AG20443 (cell line): ENCODE measurements at regions not wholly inside any gene's neighbourhood (a gene's known extent, or its start where the extent isn't known, plus 50 kb on each side); places are given as distances from the start of the nearest gene placed in this dataset.
"Not testable (repeated sequence)": the region's sequence is repeated elsewhere in the genome, so short reads cannot be mapped to it uniquely, and the experiment has no call there.

Experiments used
- DNase-seq: peaks from one replicate; pipeline ENCODE4 v3.0.0; 2012; ENCODE audit warnings: low spot score, mixed read lengths

DNA sequence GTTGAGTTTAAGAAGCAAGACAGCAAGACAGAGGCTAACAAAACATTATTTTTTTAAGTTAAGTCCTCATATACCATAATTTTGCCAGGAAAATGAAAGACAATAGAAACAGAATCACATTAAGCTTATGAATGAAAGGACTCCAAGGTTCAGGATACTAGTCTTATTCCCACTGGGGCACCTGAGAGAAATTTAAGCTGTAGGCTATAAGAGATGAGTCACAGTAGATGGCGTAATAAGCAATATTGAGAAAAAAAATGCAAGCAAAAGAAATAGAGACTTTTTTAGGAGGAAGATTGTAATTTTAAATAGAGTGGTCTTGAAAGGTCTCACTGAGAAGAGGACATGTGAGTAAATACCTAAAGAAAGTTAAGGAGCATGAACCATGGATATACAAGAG, 57.1 kb upstream of the KIF2B start:
- no peak for DNase-seq

DNA sequence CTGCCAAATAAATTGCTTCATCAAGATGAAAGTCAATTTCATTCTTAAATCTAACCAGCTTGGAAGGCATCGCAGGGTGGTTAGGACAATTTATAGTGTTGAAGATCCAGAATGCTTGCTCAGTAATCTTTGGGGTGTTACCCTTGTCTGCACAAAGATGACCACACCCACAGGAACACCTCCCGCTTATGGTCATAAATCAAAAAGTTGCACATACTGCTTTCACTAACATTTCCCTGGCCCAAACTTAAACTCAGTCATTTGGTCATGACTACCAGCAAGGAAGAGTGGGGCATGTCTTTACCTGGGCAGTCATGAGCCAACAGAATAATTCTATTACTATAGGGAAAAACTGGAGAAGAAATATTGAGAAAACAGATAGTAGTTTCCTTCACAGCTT, 57.6 kb upstream of the KIF2B start:
- no peak for DNase-seq

DNA sequence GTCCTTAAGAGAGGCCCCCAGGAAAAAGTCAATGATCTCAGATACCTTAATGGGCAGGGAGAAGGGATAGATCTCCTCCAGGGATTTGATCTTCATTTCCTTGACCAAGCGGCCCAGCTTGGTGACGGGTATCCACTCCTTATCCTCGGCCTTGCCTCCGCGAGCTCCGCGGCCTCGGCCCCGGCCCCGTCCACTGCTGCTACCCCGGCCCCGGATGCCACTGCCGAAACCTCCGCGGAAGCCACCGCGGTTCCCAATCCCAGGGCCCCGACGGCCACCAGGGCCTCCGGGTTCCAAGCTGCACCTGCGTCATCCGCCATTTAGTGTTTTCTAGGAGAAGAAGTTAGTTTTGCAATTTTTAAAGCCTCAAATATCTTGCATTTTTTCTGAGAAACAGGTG, 65.2 kb upstream of the KIF2B start:
- no peak for DNase-seq

DNA sequence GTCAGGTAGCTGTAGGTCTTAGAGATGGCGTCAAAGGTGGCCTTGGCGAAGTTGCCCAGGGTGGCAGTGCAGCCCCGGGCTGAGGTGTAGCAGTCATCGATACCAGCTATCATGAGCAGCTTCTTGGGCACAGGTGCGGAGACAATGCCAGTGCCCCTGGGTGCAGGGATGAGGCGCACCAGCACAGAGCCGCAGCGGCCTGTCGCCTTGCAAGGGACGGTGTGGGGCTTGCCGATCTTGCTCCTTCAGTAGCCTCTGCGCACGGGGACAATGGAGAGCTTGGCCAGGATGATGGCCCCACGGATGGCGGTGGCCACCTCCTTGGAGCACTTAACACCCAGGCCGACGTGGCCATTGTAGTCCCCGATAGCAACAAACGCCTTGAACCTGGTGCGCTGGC, 65.6 kb upstream of the KIF2B start:
- not testable (repeated sequence) for DNase-seq

DNA sequence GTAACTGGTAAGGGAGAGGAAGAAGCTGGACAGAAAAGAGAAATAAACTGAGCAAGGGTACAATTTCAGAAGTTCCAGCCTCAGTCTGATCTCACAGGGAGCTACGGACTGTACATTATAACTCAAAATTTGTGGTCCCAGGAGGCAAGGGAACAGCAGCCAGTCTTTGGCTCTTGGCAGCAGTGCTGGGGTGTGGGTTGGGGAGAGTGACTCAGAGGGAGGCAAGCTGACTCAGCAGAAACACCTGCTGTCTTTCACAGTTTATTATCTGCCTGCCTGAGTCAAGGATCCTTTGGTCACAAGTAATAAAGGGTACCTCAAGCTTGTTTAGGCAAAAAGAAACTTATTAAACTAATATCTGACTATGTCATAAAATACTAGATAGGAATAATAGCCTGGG, 73.5 kb upstream of the KIF2B start:
- no peak for DNase-seq

DNA sequence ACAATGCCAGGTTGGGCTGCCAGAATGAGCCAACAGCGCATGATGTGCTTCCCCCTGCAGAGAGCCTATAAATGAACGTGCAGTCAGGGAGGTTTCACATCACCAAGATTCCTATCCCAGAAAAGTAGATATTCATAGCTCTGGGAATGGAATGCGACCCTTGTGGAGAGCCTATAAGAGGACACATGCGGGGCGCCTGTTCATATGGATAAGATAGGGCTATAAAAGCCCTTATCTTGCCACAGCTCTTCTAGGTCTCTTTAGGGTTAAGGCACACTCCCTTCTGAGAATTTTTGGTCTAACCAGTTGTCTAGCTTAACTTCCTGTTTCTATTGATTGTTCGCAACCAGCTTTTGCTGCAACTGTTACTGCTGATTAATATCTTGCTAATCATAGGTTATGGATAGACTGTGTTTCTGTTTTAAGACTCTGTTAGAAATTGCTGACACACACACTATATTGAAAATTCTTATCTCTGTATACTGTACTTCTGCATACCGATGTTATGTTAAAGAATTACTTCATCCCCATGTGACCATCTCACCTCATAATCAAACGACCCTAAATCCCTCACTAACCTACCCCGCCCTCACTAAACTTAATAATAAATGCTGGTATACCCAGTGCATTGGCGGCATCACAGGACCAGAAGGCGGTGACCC, 74.4 kb upstream of the KIF2B start:
- DNase-seq, result not testable (repeated sequence)

DNA sequence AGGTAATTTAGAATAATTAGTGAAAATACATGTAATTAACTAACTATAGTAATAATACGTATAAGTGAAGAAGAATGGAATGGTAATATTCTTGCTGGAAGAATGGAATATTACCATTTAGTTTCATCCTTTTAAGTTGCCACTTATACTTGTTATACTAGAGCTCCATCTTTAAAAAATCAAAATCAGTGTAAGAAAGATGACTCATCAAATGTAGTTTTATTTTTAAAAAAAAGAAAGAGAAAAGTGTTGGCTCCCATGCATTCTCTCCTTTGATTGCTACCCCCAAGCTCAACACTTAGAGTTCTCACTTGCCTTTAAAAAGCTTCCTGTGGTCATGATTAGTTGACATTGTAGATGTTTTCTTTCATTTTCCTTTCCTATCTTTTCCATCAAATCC, 82.4 kb upstream of the KIF2B start:
- DNase-seq, result no peak

DNA sequence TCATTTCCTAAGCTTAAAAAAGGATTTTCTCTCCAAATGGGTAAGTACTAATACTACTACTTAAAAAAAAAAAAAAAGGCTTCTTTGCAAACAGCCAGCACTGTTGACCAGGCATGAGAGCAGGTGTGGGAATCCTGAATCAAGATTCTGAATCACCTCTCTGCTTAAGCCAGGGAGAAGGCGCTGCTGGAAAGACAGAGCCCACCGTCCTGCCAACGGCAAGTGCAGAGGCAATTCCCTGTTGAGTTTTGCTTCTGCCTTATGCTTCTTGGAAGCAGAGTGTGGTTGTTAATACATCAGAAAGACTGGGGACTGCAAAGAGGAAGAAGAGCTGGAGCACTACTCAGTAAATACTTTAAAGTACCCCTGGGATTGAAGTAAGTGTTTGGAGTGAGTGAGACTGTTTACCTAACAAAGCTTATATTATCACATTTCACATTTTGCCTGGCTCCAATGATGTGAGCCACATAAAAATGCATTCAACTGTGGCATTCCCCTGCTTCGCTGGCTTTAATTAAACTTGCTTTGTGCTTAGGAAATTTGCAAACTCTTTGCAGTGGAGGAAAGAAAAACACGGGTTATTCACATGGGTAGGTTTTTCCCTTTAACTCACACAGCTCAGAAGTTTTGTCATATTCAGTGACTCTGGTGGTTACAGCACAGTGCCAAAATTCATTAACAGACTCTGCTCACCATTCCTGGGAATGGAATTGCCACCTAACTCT, 86.0 kb upstream of the KIF2B start:
- DNase-seq, result no peak

DNA sequence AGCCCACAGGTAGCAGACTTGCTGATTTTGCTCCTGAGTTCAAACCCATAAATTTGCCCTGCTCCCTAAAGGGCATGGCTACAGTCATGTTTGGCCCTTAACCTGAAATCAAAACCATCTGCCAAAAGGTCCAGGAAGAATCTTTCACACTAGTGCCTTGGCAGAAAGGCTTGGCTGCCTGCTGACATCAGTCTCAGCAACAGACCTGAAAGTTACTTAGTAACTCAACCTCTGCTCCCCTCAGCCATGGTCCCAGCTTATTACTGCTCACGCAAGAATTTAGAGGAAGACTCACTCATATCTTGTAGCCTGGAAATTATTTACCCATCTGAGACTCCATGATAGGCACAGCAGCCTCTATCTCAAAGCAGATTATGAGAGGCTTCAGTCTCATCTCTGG, 98.0 kb upstream of the KIF2B start:
- no peak for DNase-seq

DNA sequence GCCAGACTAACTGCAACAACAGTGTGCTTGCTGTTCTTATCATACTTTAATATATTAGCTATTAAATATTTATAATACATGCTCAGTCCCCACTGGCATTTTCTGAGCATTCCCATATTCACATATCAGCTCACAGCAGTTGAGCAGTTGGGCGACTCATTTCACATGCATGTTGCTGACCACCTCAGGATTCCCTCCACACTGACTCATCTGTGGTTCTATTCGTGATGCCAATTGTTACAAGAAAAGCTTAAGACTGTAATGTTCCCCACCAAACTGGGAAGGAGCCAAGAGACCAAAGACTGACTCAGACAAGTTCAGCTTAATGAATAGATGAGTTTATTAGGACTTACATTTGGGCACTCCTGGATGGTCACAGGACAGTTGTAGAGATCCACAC, 100.3 kb upstream of the KIF2B start:
- peak; percentile 81 for DNase-seq

DNA sequence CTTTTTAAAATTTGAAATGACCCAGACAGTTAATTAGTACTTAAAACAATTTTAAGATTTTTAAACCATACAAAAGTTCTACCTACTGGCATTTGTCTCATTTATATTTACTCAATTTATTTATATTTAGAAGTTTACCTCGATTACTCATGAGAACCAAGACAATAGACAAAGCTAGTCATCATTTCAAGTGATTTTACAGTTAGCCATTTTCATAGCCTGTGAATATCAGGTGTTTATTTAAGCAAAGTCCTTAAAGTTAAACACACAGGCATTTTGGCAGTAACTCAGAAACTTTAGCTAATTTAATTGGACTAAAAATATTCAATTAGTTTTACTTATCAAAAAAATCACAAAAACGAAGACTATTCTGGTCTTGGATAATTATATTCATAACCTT, 101.6 kb upstream of the KIF2B start:
- no peak for DNase-seq

DNA sequence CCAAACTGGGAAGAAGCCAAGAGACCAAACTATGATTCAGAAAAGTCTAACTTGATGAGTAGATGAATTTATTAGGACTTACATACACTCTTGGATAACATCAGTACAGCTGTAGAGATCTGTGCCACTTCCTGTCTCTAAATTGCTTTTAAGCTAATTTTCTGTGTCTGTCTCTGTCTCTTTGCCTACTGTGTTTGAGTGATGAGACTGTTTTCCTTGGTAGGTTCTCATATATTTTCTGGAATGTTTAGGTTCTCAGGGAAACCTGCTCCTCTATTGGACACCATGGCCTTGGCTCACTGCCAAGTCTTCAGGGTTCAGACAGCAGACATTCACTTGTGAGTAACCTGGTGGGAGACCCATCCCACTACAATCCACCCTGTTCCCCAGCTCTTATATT, 103.5 kb upstream of the KIF2B start:
- no peak for DNase-seq

DNA sequence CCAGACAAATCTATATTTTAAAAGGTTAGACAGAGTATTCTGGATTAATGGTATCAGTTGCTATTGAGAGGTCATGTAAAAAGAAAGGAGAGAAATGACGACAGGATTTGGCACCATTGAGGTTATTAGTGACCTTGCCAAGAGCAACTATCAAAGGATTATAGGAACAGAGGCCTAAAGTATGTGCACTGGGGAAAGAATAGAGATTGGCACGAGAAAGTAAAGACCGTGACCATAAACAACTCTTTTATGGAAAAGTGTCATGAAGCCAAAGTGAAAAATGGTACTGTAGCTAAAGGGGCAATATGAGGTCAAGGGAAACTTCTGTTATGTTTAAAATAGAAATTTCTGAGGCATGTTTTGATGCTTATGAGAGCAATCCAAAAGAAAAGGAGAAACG, 115.2 kb upstream of the KIF2B start:
- no peak for DNase-seq

DNA sequence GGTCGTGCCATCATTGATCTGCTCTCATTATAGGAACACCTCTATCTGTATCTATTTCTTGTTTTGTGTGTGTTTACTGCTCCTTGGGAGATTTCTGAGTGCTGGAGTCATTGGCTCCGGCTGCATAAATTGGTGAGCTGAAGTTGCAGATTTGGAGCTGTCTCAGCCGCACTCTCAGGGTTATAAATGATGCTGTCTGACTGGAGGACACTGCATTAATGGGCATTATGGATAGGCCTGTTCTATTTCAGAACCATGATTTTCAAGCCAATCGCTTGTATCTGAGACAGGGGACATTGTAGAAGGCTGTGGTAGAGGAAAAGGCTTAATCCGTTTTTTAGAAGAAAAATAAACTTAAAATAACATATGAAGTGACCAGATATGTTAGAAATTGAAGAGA, 126.4 kb upstream of the KIF2B start:
- no peak for DNase-seq

DNA sequence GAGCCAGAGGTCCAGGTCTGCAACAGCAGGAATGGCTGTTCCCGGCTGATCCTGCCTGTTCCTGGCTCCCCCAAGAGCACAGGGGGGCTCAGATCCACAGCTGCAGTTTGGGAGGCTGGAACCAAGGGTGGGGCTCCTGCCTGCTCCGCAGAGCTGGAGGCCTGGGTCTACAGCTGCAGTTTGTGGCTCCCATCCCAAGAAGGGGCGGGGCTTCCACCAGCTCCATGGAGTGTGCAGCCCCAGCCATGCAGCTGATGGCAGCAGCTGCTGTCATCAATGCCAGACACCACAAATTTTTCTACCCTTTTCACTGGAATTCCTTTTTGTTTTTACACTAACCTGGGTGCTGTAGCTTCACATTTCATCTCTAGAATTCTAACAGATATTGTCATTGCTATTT, 135.4 kb upstream of the KIF2B start:
- no peak for DNase-seq

DNA sequence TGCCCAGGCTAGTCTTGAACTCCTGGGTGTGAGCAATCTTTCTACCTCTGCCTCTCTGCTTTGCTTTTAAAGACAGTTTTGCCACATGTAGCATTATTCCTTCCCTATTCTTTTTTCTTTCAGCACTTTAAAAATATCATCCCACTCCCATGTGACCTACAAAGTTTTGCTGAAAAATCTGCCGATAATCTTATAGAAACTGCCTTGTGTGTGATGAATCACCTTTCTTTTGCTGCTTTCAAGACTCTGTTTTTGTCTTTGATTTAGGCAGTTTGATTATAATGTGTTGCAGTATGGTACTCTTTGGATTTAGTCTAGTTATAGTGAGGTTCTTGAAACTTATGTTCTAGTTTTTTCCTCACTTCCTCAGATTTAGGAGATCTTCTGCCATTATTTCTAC, 142.0 kb upstream of the KIF2B start:
- DNase-seq, result no peak

DNA sequence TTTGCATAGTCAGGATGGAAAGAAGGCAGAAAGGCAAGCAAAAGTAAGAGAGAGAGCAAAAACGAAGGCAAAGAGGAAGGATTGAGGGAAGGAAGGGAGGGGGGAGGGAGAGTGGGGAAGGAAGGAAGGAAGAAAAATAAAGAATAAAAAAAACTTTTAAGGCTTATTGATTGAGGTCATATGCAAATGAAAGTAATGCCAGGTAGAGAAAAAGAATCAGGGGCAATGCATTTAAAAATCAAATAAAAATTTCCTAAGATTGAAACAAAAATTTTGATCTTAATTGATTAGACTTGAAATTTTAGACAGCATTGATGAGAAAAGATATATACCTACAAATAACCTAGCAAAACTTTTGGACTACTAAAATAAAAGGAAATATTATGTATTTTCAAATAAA, 153.9 kb upstream of the KIF2B start:
- no peak for DNase-seq

DNA sequence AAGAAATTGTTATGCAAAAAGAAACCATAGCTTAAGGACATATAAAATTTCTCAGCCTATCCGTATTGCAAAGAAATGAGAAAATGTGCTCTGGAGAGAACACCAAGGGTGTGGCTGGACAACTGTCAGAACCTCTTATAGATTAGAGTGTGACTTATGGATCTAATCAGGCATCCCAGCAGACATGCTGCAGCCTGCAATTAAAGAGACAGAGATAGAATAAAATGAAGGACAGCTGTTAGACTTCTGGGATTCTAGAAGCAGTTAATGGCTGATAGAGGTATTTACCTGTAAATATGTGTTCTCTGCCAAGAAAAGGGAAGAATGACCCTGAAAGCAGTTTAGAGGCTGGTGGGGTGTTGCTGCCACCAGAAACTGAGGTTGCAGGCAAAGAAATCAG, 160.1 kb upstream of the KIF2B start:
- no peak for DNase-seq

DNA sequence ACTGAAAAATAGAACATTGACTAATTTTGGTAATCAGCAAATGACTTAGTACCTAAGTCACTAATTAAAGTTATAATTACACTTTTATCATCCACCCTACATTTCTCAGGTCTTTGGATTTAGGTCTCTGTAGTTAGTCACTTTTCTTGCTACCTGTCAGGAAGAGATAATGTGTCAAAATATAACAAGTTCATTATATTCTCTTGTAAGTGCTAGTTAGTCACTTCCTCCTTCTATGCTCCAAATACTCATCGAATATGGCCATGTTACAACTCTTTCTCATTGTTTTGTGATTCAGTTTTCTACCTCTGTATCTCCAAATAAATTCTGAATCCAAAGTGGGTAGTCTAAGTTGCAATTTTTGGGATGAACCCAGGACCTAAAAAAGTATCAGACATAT, 163.5 kb upstream of the KIF2B start:
- DNase-seq, result no peak

DNA sequence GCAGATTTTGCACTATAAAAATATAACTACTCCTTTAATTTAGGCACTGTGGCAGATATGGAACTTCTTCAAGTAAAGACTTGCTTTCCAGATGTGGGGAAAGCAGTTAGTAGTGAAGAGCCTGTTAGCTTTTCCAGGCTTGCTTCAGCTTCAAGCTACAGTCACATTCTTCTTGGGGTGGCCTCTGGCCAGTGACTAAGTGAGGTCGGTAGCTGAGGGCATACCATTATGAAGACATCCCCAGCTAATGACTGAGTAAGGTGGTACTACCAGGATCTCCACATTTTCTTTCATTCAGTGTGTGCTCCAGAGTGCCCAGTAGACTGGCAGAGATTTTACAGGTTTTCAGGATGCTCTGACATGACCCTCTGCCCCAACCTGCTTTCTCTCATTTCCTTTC, 167.1 kb upstream of the KIF2B start:
- no peak for DNase-seq

DNA sequence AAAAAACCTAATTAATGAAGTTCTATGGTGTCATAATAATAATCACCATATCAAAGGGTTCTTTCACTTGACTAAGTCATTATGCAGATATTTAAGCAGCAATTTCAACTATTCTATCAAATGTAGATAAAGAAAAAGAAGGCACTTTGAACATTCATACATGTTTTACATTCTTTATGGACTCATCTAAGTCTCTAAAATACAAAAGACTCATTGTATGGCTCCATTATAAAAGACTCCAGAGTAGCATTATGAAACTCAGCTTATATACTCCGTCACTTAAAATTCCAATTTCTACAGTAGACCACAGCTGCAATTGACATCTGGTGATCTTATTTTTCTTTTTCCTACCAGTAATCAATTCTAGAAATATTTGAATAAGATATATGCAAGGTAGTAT, 173.5 kb upstream of the KIF2B start:
- DNase-seq, result no peak

DNA sequence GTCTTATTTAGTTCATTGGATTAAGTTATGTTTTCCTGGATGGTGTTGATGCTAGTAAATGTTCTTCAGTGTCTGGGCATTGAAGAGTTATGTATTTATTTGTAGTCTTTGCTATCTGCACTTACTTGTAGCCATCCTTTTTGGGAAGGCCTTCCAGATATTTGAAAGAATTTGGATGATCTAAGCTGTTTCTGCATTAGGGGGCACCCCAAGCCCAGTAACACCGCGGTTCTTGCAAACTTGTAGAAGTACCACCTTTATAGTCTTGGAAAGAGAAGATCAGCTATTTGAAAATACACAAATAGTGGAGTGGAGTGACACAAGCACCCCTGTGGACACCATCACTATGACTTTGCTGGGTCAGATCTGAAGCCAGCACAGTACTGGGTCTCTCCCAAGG, 175.9 kb upstream of the KIF2B start:
- no peak for DNase-seq

DNA sequence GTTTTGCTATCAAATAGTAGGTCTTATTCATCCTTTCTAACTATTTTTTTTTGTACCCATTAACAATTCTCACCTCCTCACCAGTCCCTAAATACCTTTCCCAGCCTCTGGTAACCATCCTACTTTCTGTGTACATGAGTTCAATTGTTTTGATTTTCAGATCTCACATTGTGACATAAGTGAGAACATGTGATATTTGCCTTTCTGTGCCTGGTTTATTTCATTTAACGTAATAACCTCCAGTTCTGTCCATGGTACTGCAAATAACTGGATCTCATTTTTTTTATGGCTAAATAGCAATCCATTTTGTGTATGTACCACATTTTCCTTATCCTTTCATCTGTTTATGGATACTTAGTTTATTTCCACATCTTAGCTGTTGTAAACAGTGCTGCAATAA, 181.9 kb upstream of the KIF2B start:
- no peak for DNase-seq

DNA sequence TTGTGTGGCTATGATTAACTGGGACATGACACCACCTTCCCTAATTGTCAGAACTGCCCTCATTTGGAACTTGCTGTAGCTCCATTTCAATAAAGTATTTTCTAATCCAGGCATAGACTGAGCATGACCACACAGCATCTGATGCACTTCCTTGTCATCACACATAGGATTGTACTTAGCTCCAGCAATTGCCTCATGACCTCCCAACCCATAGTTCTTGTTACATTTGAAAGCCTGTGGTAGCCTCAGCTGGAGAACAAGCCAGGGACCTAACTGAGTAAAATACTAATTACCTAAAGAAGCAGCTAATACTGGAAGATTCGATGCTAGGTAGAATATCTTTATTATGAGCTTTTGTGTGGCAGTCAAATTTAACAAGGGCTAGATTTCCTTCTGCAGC, 187.3 kb upstream of the KIF2B start:
- no peak for DNase-seq
